Smooth muscle cell (in vitro differentiated cells): ENCODE measurements at regions not wholly inside any gene's neighbourhood (a gene's known extent, or its start where the extent isn't known, plus 50 kb on each side); places are given as distances from the start of the nearest gene placed in this dataset.

Source experiments
- DNase-seq: peaks from one replicate; lab custom pipeline; 2025; ENCODE audit not compliant: unreplicated experiment; lab: John Stamatoyannopoulos, UW
- H2AFZ ChIP-seq: fragments of 200-600 bp; sonication (generic); 2 replicates; pipeline ENCODE4 v1.6.0; 2016; ENCODE audit warnings: antibody characterized with exemption, low read depth, mild to moderate bottlenecking
- H3F3A ChIP-seq: fragments of 200-600 bp; sonication (generic); 2 replicates; pipeline ENCODE4 v1.6.0; 2017; ENCODE audit warnings: antibody characterized with exemption, low read depth
- H3K27ac ChIP-seq: fragments of 200-600 bp; sonication (generic); 2 replicates; pipeline ENCODE4 v1.5.1; 2016; ENCODE audit warnings: low read depth, mild to moderate bottlenecking
- H3K27me3 ChIP-seq: fragments of 200-600 bp; sonication (generic); 2 replicates; pipeline ENCODE4 v1.6.1; 2016; ENCODE audit warnings: low read depth, mild to moderate bottlenecking
- H3K36me3 ChIP-seq: fragments of 200-600 bp; sonication (generic); 2 replicates; pipeline ENCODE4 v1.5.1; 2016; ENCODE audit warnings: low read depth
- H3K4me1 ChIP-seq: fragments of 200-600 bp; sonication (generic); 2 replicates; pipeline ENCODE4 v1.5.1; 2016; ENCODE audit warnings: low read depth
- H3K4me2 ChIP-seq: fragments of 200-600 bp; sonication (generic); 2 replicates; pipeline ENCODE4 v1.6.0; 2016; ENCODE audit warnings: mild to moderate bottlenecking
- H3K4me3 ChIP-seq: fragments of 200-600 bp; sonication (generic); 2 replicates; pipeline ENCODE4 v1.5.1; 2016; ENCODE audit warnings: mild to moderate bottlenecking
- H3K79me2 ChIP-seq: fragments of 200-600 bp; sonication (generic); 2 replicates; pipeline ENCODE4 v1.6.0; 2016; ENCODE audit warnings: low read depth, mild to moderate bottlenecking
- H3K9ac ChIP-seq: fragments of 200-600 bp; sonication (generic); 2 replicates; pipeline ENCODE4 v1.6.0; 2016; ENCODE audit warnings: low read depth
- H3K9me3 ChIP-seq: fragments of 200-600 bp; sonication (generic); replicated peaks from 2 replicates; pipeline ENCODE4 v1.5.1; 2016; ENCODE audit warnings: low read depth
- H4K20me1 ChIP-seq: fragments of 200-600 bp; sonication (generic); 2 replicates; pipeline ENCODE4 v1.6.0; 2016; ENCODE audit warnings: low read depth
- WGBS: methylation state at CpG from one replicate; pipeline ENCODE4 v1.1.7; 2016; ENCODE audit warnings: low lambda C conversion rate; 5-methylcytosine and 5-hydroxymethylcytosine counted together
- TF ChIP-seq, protein P1 (sequence below): fragments of 200-600 bp; sonication (generic); IDR thresholded peaks from 2 replicates; pipeline ENCODE4 v1.5.1; 2017; ENCODE audit warnings: borderline replicate concordance, mild to moderate bottlenecking, antibody characterized with exemption; ENCODE audit not compliant: insufficient read depth, poor library complexity, severe bottlenecking

GRCh38 chrX:40831750-40832149 lies 96.4 kb upstream of the MED14 start:
- TF ChIP-seq, protein P1, sequence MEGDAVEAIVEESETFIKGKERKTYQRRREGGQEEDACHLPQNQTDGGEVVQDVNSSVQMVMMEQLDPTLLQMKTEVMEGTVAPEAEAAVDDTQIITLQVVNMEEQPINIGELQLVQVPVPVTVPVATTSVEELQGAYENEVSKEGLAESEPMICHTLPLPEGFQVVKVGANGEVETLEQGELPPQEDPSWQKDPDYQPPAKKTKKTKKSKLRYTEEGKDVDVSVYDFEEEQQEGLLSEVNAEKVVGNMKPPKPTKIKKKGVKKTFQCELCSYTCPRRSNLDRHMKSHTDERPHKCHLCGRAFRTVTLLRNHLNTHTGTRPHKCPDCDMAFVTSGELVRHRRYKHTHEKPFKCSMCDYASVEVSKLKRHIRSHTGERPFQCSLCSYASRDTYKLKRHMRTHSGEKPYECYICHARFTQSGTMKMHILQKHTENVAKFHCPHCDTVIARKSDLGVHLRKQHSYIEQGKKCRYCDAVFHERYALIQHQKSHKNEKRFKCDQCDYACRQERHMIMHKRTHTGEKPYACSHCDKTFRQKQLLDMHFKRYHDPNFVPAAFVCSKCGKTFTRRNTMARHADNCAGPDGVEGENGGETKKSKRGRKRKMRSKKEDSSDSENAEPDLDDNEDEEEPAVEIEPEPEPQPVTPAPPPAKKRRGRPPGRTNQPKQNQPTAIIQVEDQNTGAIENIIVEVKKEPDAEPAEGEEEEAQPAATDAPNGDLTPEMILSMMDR: no peak
- DNase-seq: no peak
- no peaks in the 10 kb centered on the region for H3K4me1 ChIP-seq
- no peaks in the 10 kb centered on the region for H3F3A ChIP-seq
- no peaks in the 10 kb centered on the region for H3K79me2 ChIP-seq
- H3K9ac ChIP-seq: no peak overlapping the region
- H3K9me3 ChIP-seq: no peaks in the 10 kb centered on the region
- no peak overlapping the region for H3K27ac ChIP-seq
- H3K4me2 ChIP-seq: no peak overlapping the region
- H3K4me3 ChIP-seq: no peak overlapping the region
- 91% methylated on average over 12 of the region's 12 CpGs for WGBS
- no peaks in the 10 kb centered on the region for H3K36me3 ChIP-seq
- no peaks in the 10 kb centered on the region for H4K20me1 ChIP-seq
- no peak overlapping the region for H2AFZ ChIP-seq
- H3K27me3 ChIP-seq: no peaks in the 10 kb centered on the region

- TF ChIP-seq, protein P1: no peak
- no peak overlapping the region for H2AFZ ChIP-seq
- no peak overlapping the region for H3K27ac ChIP-seq
- no peaks in the 10 kb centered on the region for H3K36me3 ChIP-seq
- DNase-seq: no peak
- H3K4me1 ChIP-seq: no peaks in the 10 kb centered on the region
- no peak overlapping the region for H3K9ac ChIP-seq
- no peaks in the 10 kb centered on the region for H3F3A ChIP-seq
- H3K4me3 ChIP-seq: no peak overlapping the region
- 93% methylated on average over 39 of the region's 39 CpGs for WGBS
- H3K79me2 ChIP-seq: no peaks in the 10 kb centered on the region
- no peak overlapping the region for H3K4me2 ChIP-seq
- H3K27me3 ChIP-seq: no peaks in the 10 kb centered on the region
- H3K9me3 ChIP-seq: no peaks in the 10 kb centered on the region
- no peaks in the 10 kb centered on the region for H4K20me1 ChIP-seq
Observed at GRCh38 chrX:40832723-40833122, 97.4 kb upstream of the MED14 start.

DNA sequence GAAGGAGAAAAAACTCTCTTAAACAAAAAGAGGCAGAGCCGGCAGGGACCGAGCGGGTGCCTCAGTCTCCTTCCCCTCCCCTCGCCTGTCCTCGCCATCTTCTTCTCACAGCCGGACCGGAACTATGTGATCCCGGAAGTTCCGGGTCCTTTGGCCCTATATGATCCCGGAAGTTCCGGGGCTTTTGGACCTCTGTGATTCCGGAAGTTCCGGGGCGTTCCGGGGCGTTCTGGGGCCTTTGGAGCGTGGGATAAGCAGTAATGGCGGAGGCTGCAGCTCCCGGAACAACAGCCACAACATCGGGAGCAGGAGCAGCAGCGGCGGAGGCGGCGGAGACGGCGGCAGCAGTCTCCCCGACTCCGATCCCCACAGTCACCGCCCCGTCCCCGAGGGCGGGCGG lies 98.9 kb upstream of the MED14 start:
- Histone ChIP-seq H3K36me3 (no peaks in the 10 kb centered on the region), H3K79me2 (no peaks in the 10 kb centered on the region), H3K4me2 (no peak overlapping the region), H3K9me3 (peaks cover 5% of the 10 kb centered on the region), H3K4me1 (no peaks in the 10 kb centered on the region), H4K20me1 (no peaks in the 10 kb centered on the region), H3K4me3 (no peak overlapping the region), H3K27ac (no peak overlapping the region), H3K9ac (no peak overlapping the region), H3F3A (no peaks in the 10 kb centered on the region), H3K27me3 (no peaks in the 10 kb centered on the region), H2AFZ (no peak overlapping the region)
- DNase-seq: no peak
- TF ChIP-seq, protein P1: no peak
- WGBS: 96% methylated on average over 21 of the region's 33 CpGs

DNA sequence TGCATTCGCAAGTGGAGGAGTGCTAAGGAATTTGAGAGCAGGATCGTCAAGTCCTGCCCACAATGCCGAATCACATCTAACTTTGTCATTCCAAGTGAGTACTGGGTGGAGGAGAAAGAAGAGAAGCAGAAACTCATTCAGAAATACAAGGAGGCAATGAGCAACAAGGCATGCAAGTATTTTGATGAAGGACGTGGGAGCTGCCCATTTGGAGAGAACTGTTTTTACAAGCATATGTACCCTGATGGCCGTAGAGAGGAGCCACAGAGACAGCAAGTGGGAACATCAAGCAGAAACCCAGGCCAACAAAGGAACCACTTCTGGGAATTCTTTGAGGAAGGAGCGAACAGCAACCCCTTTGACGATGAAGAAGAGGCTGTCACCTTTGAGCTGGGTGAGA lies 100.2 kb upstream of the MED14 start:
- no peak overlapping the region for H3K27ac ChIP-seq
- no peaks in the 10 kb centered on the region for H3K79me2 ChIP-seq
- WGBS: 88% methylated on average over 7 of the region's 7 CpGs
- no peak overlapping the region for H3K4me2 ChIP-seq
- no peaks in the 10 kb centered on the region for H3K4me1 ChIP-seq
- no peaks in the 10 kb centered on the region for H3K36me3 ChIP-seq
- H3F3A ChIP-seq: no peaks in the 10 kb centered on the region
- H3K9ac ChIP-seq: no peak overlapping the region
- H3K27me3 ChIP-seq: no peaks in the 10 kb centered on the region
- TF ChIP-seq, protein P1: no peak
- H2AFZ ChIP-seq: no peak overlapping the region
- no peaks in the 10 kb centered on the region for H4K20me1 ChIP-seq
- no peak overlapping the region for H3K4me3 ChIP-seq
- DNase-seq: no peak
- peaks cover 5% of the 10 kb centered on the region for H3K9me3 ChIP-seq
